WTC11 (cell line): ENCODE measurements at regions not wholly inside any gene's neighbourhood (a gene's known extent, or its start where the extent isn't known, plus 50 kb on each side); places are given as distances from the start of the nearest gene placed in this dataset.

Source experiments
- ATAC-seq: fragments of 200-7000 bp; cut with Tn5 transposase; 2 replicates; pipeline ENCODE4 v1.10.0; 2021; ENCODE audit warnings: mild to moderate bottlenecking, moderate library complexity
- CTCF ChIA-PET: fragments of 300-600 bp; sonication (Branson Sonifier 250); formaldehyde crosslinking; loops from one replicate; lab custom pipeline; 2021; ENCODE audit warnings: antibody characterized with exemption; lab: Charles Lee
- POLR2A ChIA-PET: fragments of 350-600 bp; sonication (Branson Sonifier 250); formaldehyde crosslinking; loops from one replicate; lab custom pipeline; 2021; ENCODE audit warnings: antibody characterized with exemption; lab: Charles Lee
- DNase-seq: peaks from one replicate; pipeline ENCODE4 v3.0.0; 2021; ENCODE audit warnings: low spot score
- H3K27ac Mint-ChIP-seq: 2 replicates; pipeline ENCODE4 v1.8.0; 2021; ENCODE audit warnings: mixed read lengths
- H3K27me3 Mint-ChIP-seq: 2 replicates; pipeline ENCODE4 v1.8.0; 2021; ENCODE audit warnings: low read depth, mild to moderate bottlenecking, moderate library complexity, mixed read lengths
- H3K36me3 Mint-ChIP-seq: 2 replicates; pipeline ENCODE4 v1.8.0; 2021; ENCODE audit warnings: mixed read lengths
- H3K4me1 Mint-ChIP-seq: 2 replicates; pipeline ENCODE4 v1.8.0; 2022; ENCODE audit warnings: mixed read lengths
- H3K4me3 Mint-ChIP-seq: 2 replicates; pipeline ENCODE4 v1.8.0; 2021; ENCODE audit warnings: mild to moderate bottlenecking, moderate library complexity, mixed read lengths
- H3K9me3 Mint-ChIP-seq: 2 replicates; pipeline ENCODE4 v1.8.0; 2021; ENCODE audit warnings: mixed read lengths
- ATF3 ChIP-seq: sonication (generic); formaldehyde crosslinking; conservative IDR thresholded peaks from 2 replicates; pipeline ENCODE4 v1.8.1; 2022; ENCODE audit warnings: mild to moderate bottlenecking, missing genetic modification reagents
- CBFB ChIP-seq: sonication (generic); formaldehyde crosslinking; IDR thresholded peaks from 2 replicates; pipeline ENCODE4 v1.8.1; 2022; ENCODE audit warnings: mild to moderate bottlenecking, low read depth, missing genetic modification reagents
- FOXP1 ChIP-seq: sonication (generic); formaldehyde crosslinking; IDR thresholded peaks from 2 replicates; pipeline ENCODE4 v1.8.0; 2022; ENCODE audit warnings: missing genetic modification reagents, mild to moderate bottlenecking, moderate library complexity, borderline replicate concordance
- GTF2I ChIP-seq: fragments of 250-450 bp; sonication (Bioruptor Pico); conservative IDR thresholded peaks from 2 replicates; pipeline ENCODE4 v1.4.0; 2021; ENCODE audit warnings: mild to moderate bottlenecking
- HMGA2 ChIP-seq: fragments of 250-450 bp; sonication (Bioruptor Pico); IDR thresholded peaks from 2 replicates; pipeline ENCODE4 v1.4.0; 2021; ENCODE audit warnings: mild to moderate bottlenecking, moderate library complexity
- JAZF1 ChIP-seq: fragments of 250-450 bp; sonication (Bioruptor Pico); IDR thresholded peaks from 2 replicates; pipeline ENCODE4 v1.9.0; 2021; ENCODE audit warnings: moderate library complexity, mild to moderate bottlenecking, inconsistent platforms
- JUN ChIP-seq: sonication (generic); formaldehyde crosslinking; IDR thresholded peaks from 2 replicates; pipeline ENCODE4 v1.8.0; 2023; ENCODE audit warnings: mild to moderate bottlenecking, missing genetic modification reagents
- MAX ChIP-seq: sonication (generic); formaldehyde crosslinking; IDR thresholded peaks from 2 replicates; pipeline ENCODE4 v1.8.0; 2022; ENCODE audit warnings: mild to moderate bottlenecking, missing genetic modification reagents
- NFATC4 ChIP-seq: fragments of 250-450 bp; sonication (Bioruptor Pico); IDR thresholded peaks from 2 replicates; pipeline ENCODE4 v1.9.0; 2021; ENCODE audit warnings: mild to moderate bottlenecking
- NR2C2 ChIP-seq: sonication (generic); formaldehyde crosslinking; IDR thresholded peaks from 2 replicates; pipeline ENCODE4 v1.8.0; 2022; ENCODE audit warnings: mild to moderate bottlenecking, missing genetic modification reagents
- PRDM15 ChIP-seq: sonication (generic); formaldehyde crosslinking; IDR thresholded peaks from 2 replicates; pipeline ENCODE4 v1.8.0; 2022; ENCODE audit warnings: missing genetic modification reagents
- RORB ChIP-seq: fragments of 250-450 bp; sonication (Bioruptor Pico); IDR thresholded peaks from 2 replicates; pipeline ENCODE4 v1.9.0; 2021; ENCODE audit warnings: mild to moderate bottlenecking
- SMAD3 ChIP-seq: sonication (generic); formaldehyde crosslinking; IDR thresholded peaks from 2 replicates; pipeline ENCODE4 v1.8.0; 2022; ENCODE audit warnings: missing genetic modification reagents, mild to moderate bottlenecking, borderline replicate concordance
- SOX15 ChIP-seq: fragments of 250-450 bp; sonication (Bioruptor Pico); IDR thresholded peaks from 2 replicates; pipeline ENCODE4 v1.9.0; 2021; ENCODE audit warnings: mild to moderate bottlenecking
- TP53 ChIP-seq: sonication (generic); formaldehyde crosslinking; IDR thresholded peaks from 2 replicates; pipeline ENCODE4 v1.8.1; 2023; ENCODE audit warnings: mild to moderate bottlenecking, missing genetic modification reagents
- USF2 ChIP-seq: sonication (generic); formaldehyde crosslinking; IDR thresholded peaks from 2 replicates; pipeline ENCODE4 v1.8.1; 2023; ENCODE audit warnings: mild to moderate bottlenecking, missing genetic modification reagents, moderate library complexity
- ZNF121 ChIP-seq: sonication (generic); formaldehyde crosslinking; IDR thresholded peaks from 2 replicates; pipeline ENCODE4 v1.8.0; 2023; ENCODE audit warnings: missing genetic modification reagents
- ZNF232 ChIP-seq: sonication (generic); formaldehyde crosslinking; IDR thresholded peaks from 2 replicates; pipeline ENCODE4 v1.8.0; 2022; ENCODE audit warnings: mild to moderate bottlenecking, missing genetic modification reagents
- ZNF671 ChIP-seq: fragments of 250-450 bp; sonication (Bioruptor Pico); IDR thresholded peaks from 2 replicates; pipeline ENCODE4 v1.8.0; 2021; ENCODE audit warnings: mild to moderate bottlenecking
- TF ChIP-seq, protein P1 (sequence below): sonication (generic); formaldehyde crosslinking; IDR thresholded peaks from 2 replicates; pipeline ENCODE4 v1.8.0; 2022; ENCODE audit warnings: mild to moderate bottlenecking, missing genetic modification reagents
- TF ChIP-seq, protein P2 (sequence below): sonication (generic); formaldehyde crosslinking; IDR thresholded peaks from 2 replicates; pipeline ENCODE4 v1.8.0; 2023; ENCODE audit warnings: mild to moderate bottlenecking, missing genetic modification reagents

DNA sequence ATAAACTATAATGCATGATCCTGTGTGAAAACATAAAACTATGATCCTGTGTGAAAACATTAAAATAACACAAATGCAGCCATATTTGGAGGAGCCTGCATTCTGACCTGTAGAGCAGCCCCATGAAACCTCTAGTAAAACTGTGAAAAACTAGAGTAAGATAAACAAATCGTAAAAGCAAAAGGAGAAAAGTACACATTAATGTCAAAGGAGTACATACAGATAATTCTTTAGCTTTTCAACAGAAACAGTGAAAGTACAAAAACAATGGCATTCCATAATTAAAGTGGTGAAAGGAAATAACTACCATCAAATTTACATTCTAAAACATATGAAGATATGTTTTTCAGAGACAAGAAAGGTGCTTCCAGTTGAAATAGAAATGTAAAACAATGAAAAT is 1267.2 kb downstream of the SLITRK1 start (continued):
- TF ChIP-seq MAX (no peak), GTF2I (CRISPR knock-in tag) (no peak), HMGA2 (CRISPR knock-in tag) (no peak), JAZF1 (no peak), JUN (CRISPR knock-in tag) (no peak), ATF3 (CRISPR knock-in tag) (no peak), ZNF232 (CRISPR knock-in tag) (no peak), SMAD3 (no peak)

DNA sequence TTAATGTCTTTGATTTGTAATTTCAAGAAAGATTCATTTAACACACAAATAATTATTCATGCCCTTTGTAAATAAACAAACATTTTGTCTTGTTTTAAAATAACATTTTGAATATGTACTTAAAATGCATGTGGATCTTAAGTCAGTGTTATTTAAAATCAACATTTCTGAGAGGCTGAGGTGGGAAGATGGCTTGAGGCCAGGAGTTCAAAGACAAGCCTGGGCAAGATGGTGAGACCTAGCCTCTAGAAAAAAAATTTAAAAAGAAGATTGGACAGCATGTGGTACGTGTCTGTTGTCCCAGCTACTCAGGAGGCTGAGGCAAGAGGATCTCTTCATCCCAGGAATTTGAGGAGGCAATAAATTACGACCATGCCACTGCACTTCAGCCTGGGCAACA is 1268.2 kb downstream of the SLITRK1 start:
- peaks cover 6% of the 10 kb centered on the region for H3K9me3 Mint-ChIP-seq
- H3K27ac Mint-ChIP-seq, result no peak overlapping the region
- H3K4me3 Mint-ChIP-seq, result no peak overlapping the region
- DNase-seq, result no peak
- TF ChIP-seq ZNF671 (CRISPR knock-in tag) (no peak), NFATC4 (CRISPR knock-in tag) (no peak)
- no peaks in the 10 kb centered on the region for H3K27me3 Mint-ChIP-seq
- ChIA-PET POLR2A (no interaction called here), CTCF (no interaction called here)
- ATAC-seq, result no peak
- peaks cover 3% of the 10 kb centered on the region; the same call in 1 of the 2 replicates for H3K4me1 Mint-ChIP-seq
- H3K36me3 Mint-ChIP-seq, result no peaks in the 10 kb centered on the region

- no peaks in the 10 kb centered on the region for H3K4me1 Mint-ChIP-seq
- peaks cover 39% of the 10 kb centered on the region for H3K27me3 Mint-ChIP-seq
- H3K9me3 Mint-ChIP-seq, result peaks cover 46% of the 10 kb centered on the region
- H3K36me3 Mint-ChIP-seq, result peaks cover 22% of the 10 kb centered on the region
- ATAC-seq, result no peak
- no peak overlapping the region for H3K4me3 Mint-ChIP-seq
- ChIA-PET CTCF (no interaction called here), POLR2A (no interaction called here)
- no peak for DNase-seq
- TF ChIP-seq SOX15 (CRISPR knock-in tag) (no peak), RORB (CRISPR knock-in tag) (no peak), ZNF121 (CRISPR knock-in tag) (no peak)
- H3K27ac Mint-ChIP-seq, result no peak overlapping the region
These were observed 1276.3 kb downstream of the SLITRK1 start for GRCh38 chr13:82606008-82606407.

GRCh38 chr13:82597747-82598146 is 1284.5 kb downstream of the SLITRK1 start:
- peaks cover 98% of the 10 kb centered on the region for H3K27me3 Mint-ChIP-seq
- TF ChIP-seq FOXP1 (CRISPR knock-in tag) (no peak), SMAD3 (no peak), USF2 (CRISPR knock-in tag) (no peak), NR2C2 (CRISPR knock-in tag) (no peak), HMGA2 (CRISPR knock-in tag) (no peak), CBFB (CRISPR knock-in tag) (no peak), PRDM15 (CRISPR knock-in tag) (no peak), JUN (CRISPR knock-in tag) (no peak), TP53 (no peak)
- TF ChIP-seq, protein P1, sequence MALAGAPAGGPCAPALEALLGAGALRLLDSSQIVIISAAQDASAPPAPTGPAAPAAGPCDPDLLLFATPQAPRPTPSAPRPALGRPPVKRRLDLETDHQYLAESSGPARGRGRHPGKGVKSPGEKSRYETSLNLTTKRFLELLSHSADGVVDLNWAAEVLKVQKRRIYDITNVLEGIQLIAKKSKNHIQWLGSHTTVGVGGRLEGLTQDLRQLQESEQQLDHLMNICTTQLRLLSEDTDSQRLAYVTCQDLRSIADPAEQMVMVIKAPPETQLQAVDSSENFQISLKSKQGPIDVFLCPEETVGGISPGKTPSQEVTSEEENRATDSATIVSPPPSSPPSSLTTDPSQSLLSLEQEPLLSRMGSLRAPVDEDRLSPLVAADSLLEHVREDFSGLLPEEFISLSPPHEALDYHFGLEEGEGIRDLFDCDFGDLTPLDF (CRISPR knock-in tag), result no peak
- TF ChIP-seq, protein P2, sequence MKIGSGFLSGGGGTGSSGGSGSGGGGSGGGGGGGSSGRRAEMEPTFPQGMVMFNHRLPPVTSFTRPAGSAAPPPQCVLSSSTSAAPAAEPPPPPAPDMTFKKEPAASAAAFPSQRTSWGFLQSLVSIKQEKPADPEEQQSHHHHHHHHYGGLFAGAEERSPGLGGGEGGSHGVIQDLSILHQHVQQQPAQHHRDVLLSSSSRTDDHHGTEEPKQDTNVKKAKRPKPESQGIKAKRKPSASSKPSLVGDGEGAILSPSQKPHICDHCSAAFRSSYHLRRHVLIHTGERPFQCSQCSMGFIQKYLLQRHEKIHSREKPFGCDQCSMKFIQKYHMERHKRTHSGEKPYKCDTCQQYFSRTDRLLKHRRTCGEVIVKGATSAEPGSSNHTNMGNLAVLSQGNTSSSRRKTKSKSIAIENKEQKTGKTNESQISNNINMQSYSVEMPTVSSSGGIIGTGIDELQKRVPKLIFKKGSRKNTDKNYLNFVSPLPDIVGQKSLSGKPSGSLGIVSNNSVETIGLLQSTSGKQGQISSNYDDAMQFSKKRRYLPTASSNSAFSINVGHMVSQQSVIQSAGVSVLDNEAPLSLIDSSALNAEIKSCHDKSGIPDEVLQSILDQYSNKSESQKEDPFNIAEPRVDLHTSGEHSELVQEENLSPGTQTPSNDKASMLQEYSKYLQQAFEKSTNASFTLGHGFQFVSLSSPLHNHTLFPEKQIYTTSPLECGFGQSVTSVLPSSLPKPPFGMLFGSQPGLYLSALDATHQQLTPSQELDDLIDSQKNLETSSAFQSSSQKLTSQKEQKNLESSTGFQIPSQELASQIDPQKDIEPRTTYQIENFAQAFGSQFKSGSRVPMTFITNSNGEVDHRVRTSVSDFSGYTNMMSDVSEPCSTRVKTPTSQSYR, result no peak

More at GRCh38 chr13:82597747-82598146, 1284.5 kb downstream of the SLITRK1 start:
- POLR2A ChIA-PET, result no interaction called here
- no peaks in the 10 kb centered on the region for H3K36me3 Mint-ChIP-seq
- peak; percentile 26 for DNase-seq
- CTCF ChIA-PET, result no interaction called here
- H3K27ac Mint-ChIP-seq, result no peak overlapping the region
- H3K9me3 Mint-ChIP-seq, result no peaks in the 10 kb centered on the region; the same call in 1 of the 2 replicates
- ATAC-seq, result peak; percentile 97
- H3K4me3 Mint-ChIP-seq, result no peak overlapping the region
- 0 out of 2 replicates have a peak, but pooled peaks cover 3% of the 10 kb centered on the region for H3K4me1 Mint-ChIP-seq
